CD14-positive monocyte (primary cell): ENCODE measurements at regions not wholly inside any gene's neighbourhood (a gene's known extent, or its start where the extent isn't known, plus 50 kb on each side); places are given as distances from the start of the nearest gene placed in this dataset.

Experiments
- DNase-seq, 3 donors: peaks; one replicate each; pipeline ENCODE4 v3.0.0-alpha.2; 2011 to 2022
- H2AFZ ChIP-seq: 2 replicates; pipeline ENCODE4 v1.6.0; 2012; ENCODE audit warnings: mild to moderate bottlenecking, low read depth, low read length, inconsistent platforms; ENCODE audit not compliant: insufficient read depth, poor library complexity, severe bottlenecking
- H3K27ac ChIP-seq, 2 donors: 1 replicate in 1 of 2; 2 replicates in 1 of 2; pipeline ENCODE4 v1.5.1; 2012 to 2013; ENCODE audit warnings: low read length in 2 of 2, control low read depth in 1 of 2, inconsistent platforms in 1 of 2, low read depth in 1 of 2, mild to moderate bottlenecking in 1 of 2
- H3K27me3 ChIP-seq, 2 donors: one replicate each; pipeline versions ENCODE4 v1.6.0 to v1.6.1; 2011 to 2013; ENCODE audit warnings: low read length in 2 of 2; ENCODE audit not compliant: control insufficient read depth in 2 of 2, insufficient read depth in 2 of 2
- H3K36me3 ChIP-seq, 2 donors: replicated peaks in 1 of 2; 1 replicate in 1 of 2; 2 replicates in 1 of 2; pipeline versions ENCODE4 v1.5.1 to v1.6.1; 2012 to 2013; ENCODE audit warnings: low read length in 2 of 2, control low read depth in 1 of 2, inconsistent platforms in 1 of 2, mild to moderate bottlenecking in 1 of 2; ENCODE audit not compliant: insufficient read depth in 2 of 2, control insufficient read depth in 1 of 2
- H3K4me1 ChIP-seq, 2 donors: 1 replicate in 1 of 2; 2 replicates in 1 of 2; pipeline versions ENCODE4 v1.5.1 to v1.6.1; 2012 to 2013; ENCODE audit warnings: low read length in 2 of 2, control low read depth in 1 of 2, inconsistent platforms in 1 of 2, mild to moderate bottlenecking in 1 of 2, moderate library complexity in 1 of 2; ENCODE audit not compliant: insufficient read depth in 2 of 2, control insufficient read depth in 1 of 2
- H3K4me2 ChIP-seq: replicated peaks from 2 replicates; pipeline ENCODE3; 2012; ENCODE audit warnings: low read length, moderate library complexity, mild to moderate bottlenecking; ENCODE audit not compliant: poor library complexity, severe bottlenecking; ENCODE audit errors: extremely low read depth
- H3K4me3 ChIP-seq, 3 experiments: fragments of 200-600 bp in 1 of 3; sonication (generic) in 1 of 3; replicated peaks in 1 of 3; 1 replicate in 2 of 3; 2 replicates in 1 of 3; pipeline ENCODE4 v1.5.1; 2011 to 2013; ENCODE audit warnings: low read length in 3 of 3, mild to moderate bottlenecking in 3 of 3, control low read depth in 2 of 3, low read depth in 2 of 3, inconsistent platforms in 1 of 3, moderate library complexity in 1 of 3
- H3K79me2 ChIP-seq: 2 replicates; pipeline ENCODE4 v1.6.0; 2012; ENCODE audit warnings: mild to moderate bottlenecking, control low read depth, inconsistent platforms, low read length, moderate library complexity; ENCODE audit not compliant: insufficient read depth
- H3K9ac ChIP-seq: 2 replicates; pipeline ENCODE4 v1.6.0; 2017; ENCODE audit warnings: low read length, mild to moderate bottlenecking; ENCODE audit not compliant: insufficient read depth, poor library complexity, severe bottlenecking
- H3K9me3 ChIP-seq, 2 donors: replicated peaks in 1 of 2; 1 replicate in 1 of 2; 2 replicates in 1 of 2; pipeline versions ENCODE4 v1.5.1 to v1.6.1; 2012 to 2013; ENCODE audit warnings: low read length in 2 of 2, control low read depth in 1 of 2; ENCODE audit not compliant: control insufficient read depth in 1 of 2, insufficient read depth in 1 of 2
- H4K20me1 ChIP-seq: 2 replicates; pipeline ENCODE4 v1.6.0; 2012; ENCODE audit warnings: mild to moderate bottlenecking, low read length, control low read depth, moderate library complexity; ENCODE audit not compliant: insufficient read depth
- H3K27ac Mint-ChIP-seq, 7 donors: one replicate each; pipeline ENCODE4 v1.8.0; 2020; ENCODE audit warnings: mild to moderate bottlenecking in 7 of 7, mixed read lengths in 7 of 7, moderate library complexity in 6 of 7, inconsistent platforms in 2 of 7
- H3K27me3 Mint-ChIP-seq, 3 donors: one replicate each; pipeline ENCODE4 v1.8.0; 2021 to 2022; ENCODE audit warnings: low read depth in 3 of 3, mild to moderate bottlenecking in 3 of 3, mixed read lengths in 3 of 3, moderate library complexity in 3 of 3, inconsistent platforms in 1 of 3
- H3K36me3 Mint-ChIP-seq, 2 donors: one replicate each; pipeline ENCODE4 v1.8.0; 2020; ENCODE audit warnings: mixed read lengths in 2 of 2, inconsistent platforms in 1 of 2, mild to moderate bottlenecking in 1 of 2
- H3K4me1 Mint-ChIP-seq: one replicate; pipeline ENCODE4 v1.8.0; 2020; ENCODE audit warnings: mild to moderate bottlenecking, mixed read lengths
- H3K4me3 Mint-ChIP-seq, 2 donors: one replicate each; pipeline ENCODE4 v1.8.0; 2020; ENCODE audit warnings: mild to moderate bottlenecking in 2 of 2, mixed read lengths in 2 of 2, moderate library complexity in 1 of 2
- H3K9me3 Mint-ChIP-seq, 7 donors: one replicate each; pipeline ENCODE4 v1.8.0; 2020 to 2022; ENCODE audit warnings: mixed read lengths in 7 of 7, mild to moderate bottlenecking in 6 of 7, moderate library complexity in 6 of 7, inconsistent platforms in 2 of 7
- WGBS: methylation state at CpG from one replicate; pipeline ENCODE4 v1.1.5; 2013; ENCODE audit warnings: missing lambda C conversion rate; ENCODE audit not compliant: insufficient coverage; 5-methylcytosine and 5-hydroxymethylcytosine counted together
- intact Hi-C, 2 donors: fragments of 100-400 bp; cut with micrococcal nuclease; formaldehyde crosslinking; loops; one replicate each; pipeline versions ENCODE4 v1.15.0 to v1.15.1; 2023
- TF ChIP-seq, protein P1 (sequence below): fragments of 200-600 bp; IDR thresholded peaks from one replicate; pipeline ENCODE4 v1.8.0; 2022; ENCODE audit warnings: antibody characterized with exemption, mild to moderate bottlenecking

DNA sequence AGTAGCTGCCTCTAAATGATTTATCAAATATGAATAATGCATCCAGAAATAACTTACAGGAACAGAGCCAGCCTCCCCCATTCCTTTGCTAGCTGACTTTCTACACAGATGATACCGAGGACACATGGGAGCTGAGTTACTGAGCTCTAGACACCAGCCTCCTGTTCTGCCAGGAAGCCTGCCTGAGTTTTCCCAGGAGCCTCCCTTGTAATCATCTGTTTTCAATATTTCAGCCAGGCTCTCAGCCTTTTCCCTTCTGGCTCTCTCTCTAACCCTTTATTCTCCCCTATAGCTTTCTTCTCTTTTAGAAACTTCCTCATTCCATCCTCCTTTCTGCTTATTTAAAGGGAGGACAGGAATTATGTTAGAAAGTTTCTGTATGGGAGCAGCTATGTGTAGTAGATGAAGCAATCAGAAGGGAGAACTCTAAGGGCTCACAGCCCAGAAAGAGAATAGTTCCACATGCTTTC is 911.6 kb downstream of the TDRD15 start:
- H3K27ac Mint-ChIP-seq, result no peak overlapping the region
- Histone ChIP-seq H3K4me2 (no peak overlapping the region), H3K27ac (no peak overlapping the region), H3K4me3 (no peak overlapping the region), H3K4me1 (no peaks in the 10 kb centered on the region), H3K79me2 (no peaks in the 10 kb centered on the region), H2AFZ (no peak overlapping the region), H3K9ac (no peak overlapping the region), H4K20me1 (no peaks in the 10 kb centered on the region), H3K27me3 (no peaks in the 10 kb centered on the region), H3K9me3 (no peaks in the 10 kb centered on the region), H3K36me3 (no peaks in the 10 kb centered on the region)
- H3K27me3 Mint-ChIP-seq, result peaks cover 0 to 2% (median 0%) of the 10 kb centered on the region in 3 donors
- WGBS, result 87% methylated on average over 1 of the region's 1 CpG
- intact Hi-C loops, result no loop called here
- peaks cover 0 to 3% (median 1%) of the 10 kb centered on the region in 7 donors for H3K9me3 Mint-ChIP-seq
- no peaks in the 10 kb centered on the region for H3K4me1 Mint-ChIP-seq
- no peaks in the 10 kb centered on the region for H3K36me3 Mint-ChIP-seq
- TF ChIP-seq, protein P1, sequence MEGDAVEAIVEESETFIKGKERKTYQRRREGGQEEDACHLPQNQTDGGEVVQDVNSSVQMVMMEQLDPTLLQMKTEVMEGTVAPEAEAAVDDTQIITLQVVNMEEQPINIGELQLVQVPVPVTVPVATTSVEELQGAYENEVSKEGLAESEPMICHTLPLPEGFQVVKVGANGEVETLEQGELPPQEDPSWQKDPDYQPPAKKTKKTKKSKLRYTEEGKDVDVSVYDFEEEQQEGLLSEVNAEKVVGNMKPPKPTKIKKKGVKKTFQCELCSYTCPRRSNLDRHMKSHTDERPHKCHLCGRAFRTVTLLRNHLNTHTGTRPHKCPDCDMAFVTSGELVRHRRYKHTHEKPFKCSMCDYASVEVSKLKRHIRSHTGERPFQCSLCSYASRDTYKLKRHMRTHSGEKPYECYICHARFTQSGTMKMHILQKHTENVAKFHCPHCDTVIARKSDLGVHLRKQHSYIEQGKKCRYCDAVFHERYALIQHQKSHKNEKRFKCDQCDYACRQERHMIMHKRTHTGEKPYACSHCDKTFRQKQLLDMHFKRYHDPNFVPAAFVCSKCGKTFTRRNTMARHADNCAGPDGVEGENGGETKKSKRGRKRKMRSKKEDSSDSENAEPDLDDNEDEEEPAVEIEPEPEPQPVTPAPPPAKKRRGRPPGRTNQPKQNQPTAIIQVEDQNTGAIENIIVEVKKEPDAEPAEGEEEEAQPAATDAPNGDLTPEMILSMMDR, result no peak
- DNase-seq, result no peak
- no peak overlapping the region for H3K4me3 Mint-ChIP-seq

DNA sequence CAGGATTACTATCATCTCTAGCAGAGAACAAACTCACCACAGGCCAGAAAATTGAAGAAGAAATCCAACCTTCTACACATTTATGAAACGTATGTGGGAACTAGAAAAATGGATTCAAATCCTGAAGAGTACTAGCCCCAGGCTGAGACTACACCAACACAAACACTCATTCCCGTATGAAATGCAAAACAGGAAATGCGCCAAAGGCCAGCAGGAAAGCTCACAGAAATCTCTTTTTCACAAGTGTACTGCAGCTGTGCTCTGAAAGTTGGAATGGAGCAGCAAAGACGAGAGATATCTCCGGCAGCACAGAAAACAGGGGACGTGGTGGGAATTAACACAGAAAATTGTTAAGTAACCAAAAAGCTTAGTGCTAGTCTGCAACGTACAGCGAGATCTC is 913.5 kb downstream of the TDRD15 start:
- no peaks in the 10 kb centered on the region for H3K9me3 ChIP-seq
- TF ChIP-seq, protein P1, result no peak
- H3K36me3 Mint-ChIP-seq, result no peaks in the 10 kb centered on the region
- no peak overlapping the region for H3K4me3 Mint-ChIP-seq
- H3K27ac ChIP-seq, result no peak overlapping the region
- no peaks in the 10 kb centered on the region for H3K79me2 ChIP-seq
- DNase-seq, result no peak
- H3K36me3 ChIP-seq, result no peaks in the 10 kb centered on the region
- no peak overlapping the region for H3K9ac ChIP-seq
- no peak overlapping the region for H3K4me2 ChIP-seq
- H3K9me3 Mint-ChIP-seq, result peaks cover 0 to 3% (median 0%) of the 10 kb centered on the region in 7 donors
- no peaks in the 10 kb centered on the region for H3K4me1 Mint-ChIP-seq
- H3K27ac Mint-ChIP-seq, result no peak overlapping the region
- peaks cover 0 to 2% (median 0%) of the 10 kb centered on the region in 3 donors for H3K27me3 Mint-ChIP-seq
- H2AFZ ChIP-seq, result no peak overlapping the region
- no peak overlapping the region for H3K4me3 ChIP-seq
- intact Hi-C loops, result no loop called here
- 74% methylated on average over 7 of the region's 8 CpGs for WGBS
- no peaks in the 10 kb centered on the region for H3K4me1 ChIP-seq
- H4K20me1 ChIP-seq, result no peaks in the 10 kb centered on the region
- H3K27me3 ChIP-seq, result no peaks in the 10 kb centered on the region
